ENCODE measurements at regions not wholly inside any gene's neighbourhood (a gene's known extent, or its start where the extent isn't known, plus 50 kb on each side); places are given as distances from the start of the nearest gene placed in this dataset.

GRCh38 chr5:35345222-35345621 lies 114.9 kb upstream of the PRLR start:
- no peak for TF ChIP-seq CTCF (IDR thresholded peaks at IDR 0.05)
- Histone ChIP-seq H3K4me1 (ENCODE audit: control insufficient read depth, insufficient read depth, low read length) (no peaks in the 10 kb centered on the region), H3K36me3 (ENCODE audit: control insufficient read depth, insufficient read depth, low read length) (no peaks in the 10 kb centered on the region), H3K27ac (ENCODE audit: low read length) (no peak overlapping the region), H3K9me3 (ENCODE audit: control insufficient read depth, insufficient read depth, low read length) (no peaks in the 10 kb centered on the region), H3K4me3 (ENCODE audit: low read length) (no peak overlapping the region), H3K27me3 (ENCODE audit: control insufficient read depth, insufficient read depth, low read length) (no peaks in the 10 kb centered on the region)
- DNase-seq: no peak
- peaks cover 2 to 8% of the 10 kb centered on the region in 2 donors for H3K9me3 Mint-ChIP-seq
- H3K27me3 Mint-ChIP-seq (ENCODE audit: low read depth in 2 of 2): no peaks in the 10 kb centered on the region
- no peaks in the 10 kb centered on the region for H3K36me3 Mint-ChIP-seq
- no peaks in the 10 kb centered on the region for H3K4me1 Mint-ChIP-seq
- 95% methylated on average over 1 of the region's 1 CpG for WGBS (ENCODE audit: insufficient coverage)
- ATAC-seq: no peak
- H3K4me3 Mint-ChIP-seq: no peak overlapping the region
- intact Hi-C loops (cut with micrococcal nuclease): no loop called here
- no peak overlapping the region for H3K27ac Mint-ChIP-seq

DNA sequence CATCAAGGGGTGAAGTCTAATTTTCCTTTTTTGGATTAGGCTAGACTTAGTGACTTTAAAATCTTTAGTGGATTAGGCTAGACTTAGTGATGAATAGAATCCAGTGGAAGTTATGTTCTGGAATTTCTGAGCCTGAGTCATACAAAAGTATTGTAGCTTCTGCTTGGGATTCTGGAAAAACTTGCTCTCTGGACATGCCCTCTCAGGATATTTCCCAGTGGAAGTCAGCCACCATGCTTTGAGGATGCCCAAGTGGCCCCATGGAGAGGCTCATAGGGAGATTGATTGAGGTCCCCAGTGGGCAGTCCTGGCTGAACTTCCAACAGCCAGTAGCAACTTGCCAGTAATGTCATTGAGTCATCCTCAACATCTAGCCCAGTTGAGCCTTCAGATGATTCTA lies 112.4 kb upstream of the PRLR start:
- DNase-seq (no peak), ATAC-seq (no peak)
- Mint-ChIP-seq H3K4me3 (no peak overlapping the region), H3K27me3 (ENCODE audit: low read depth in 2 of 2) (no peaks in the 10 kb centered on the region), H3K36me3 (no peaks in the 10 kb centered on the region), H3K9me3 (peaks cover 2 to 8% of the 10 kb centered on the region in 2 donors), H3K27ac (no peak overlapping the region), H3K4me1 (no peaks in the 10 kb centered on the region)
- Histone ChIP-seq H3K27me3 (ENCODE audit: control insufficient read depth, insufficient read depth, low read length) (no peaks in the 10 kb centered on the region), H3K9me3 (ENCODE audit: control insufficient read depth, insufficient read depth, low read length) (no peaks in the 10 kb centered on the region), H3K27ac (ENCODE audit: low read length) (no peak overlapping the region), H3K36me3 (ENCODE audit: control insufficient read depth, insufficient read depth, low read length) (no peaks in the 10 kb centered on the region), H3K4me3 (ENCODE audit: low read length) (no peak overlapping the region), H3K4me1 (ENCODE audit: control insufficient read depth, insufficient read depth, low read length) (no peaks in the 10 kb centered on the region)
- no peak for TF ChIP-seq CTCF (IDR thresholded peaks at IDR 0.05)
- intact Hi-C loops (cut with micrococcal nuclease): no loop called here

- H3K4me3 Mint-ChIP-seq: no peak overlapping the region
- Histone ChIP-seq H3K4me1 (ENCODE audit: control insufficient read depth, insufficient read depth, low read length) (no peaks in the 10 kb centered on the region), H3K27me3 (ENCODE audit: control insufficient read depth, insufficient read depth, low read length) (no peaks in the 10 kb centered on the region), H3K4me3 (ENCODE audit: low read length) (no peak overlapping the region), H3K36me3 (ENCODE audit: control insufficient read depth, insufficient read depth, low read length) (no peaks in the 10 kb centered on the region), H3K27ac (ENCODE audit: low read length) (no peak overlapping the region), H3K9me3 (ENCODE audit: control insufficient read depth, insufficient read depth, low read length) (no peaks in the 10 kb centered on the region)
- WGBS (ENCODE audit: insufficient coverage): 86% methylated on average over 1 of the region's 1 CpG
- intact Hi-C loops (cut with micrococcal nuclease): no loop called here
- no peaks in the 10 kb centered on the region for H3K36me3 Mint-ChIP-seq
- peaks cover 2 to 4% of the 10 kb centered on the region in 2 donors for H3K9me3 Mint-ChIP-seq
- TF ChIP-seq CTCF (IDR thresholded peaks at IDR 0.05): no peak
- H3K27me3 Mint-ChIP-seq (ENCODE audit: low read depth in 2 of 2): no peaks in the 10 kb centered on the region
- ATAC-seq: no peak
- no peak for DNase-seq
- H3K4me1 Mint-ChIP-seq: no peaks in the 10 kb centered on the region
- no peak overlapping the region for H3K27ac Mint-ChIP-seq
Observed at GRCh38 chr5:35341189-35341588, 110.9 kb upstream of the PRLR start.

DNA sequence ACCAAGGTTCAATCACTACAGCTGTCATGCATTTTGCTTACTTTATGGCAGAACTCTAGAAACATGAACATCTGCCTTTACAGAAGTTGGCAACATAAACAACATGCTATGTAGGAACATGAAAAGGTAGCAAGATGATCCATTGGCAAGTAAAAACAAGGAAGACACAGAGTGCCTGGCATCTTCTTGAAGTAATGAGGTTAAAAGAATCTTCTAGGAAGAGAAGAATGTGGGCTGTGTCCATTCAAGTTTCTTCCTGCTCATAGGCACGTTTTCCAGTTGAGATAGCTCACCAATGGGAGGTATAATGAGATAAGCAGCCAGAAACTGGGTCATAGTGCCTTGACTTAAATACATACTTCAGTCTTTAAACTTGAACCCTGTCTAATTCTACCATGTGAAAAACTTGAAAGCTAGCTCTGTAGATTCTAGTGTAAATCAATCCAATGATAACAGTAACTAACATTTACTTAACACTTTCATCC lies 109.4 kb upstream of the PRLR start:
- no peak overlapping the region for H3K27ac ChIP-seq (ENCODE audit: low read length)
- no peaks in the 10 kb centered on the region for H3K36me3 Mint-ChIP-seq
- H3K4me3 ChIP-seq (ENCODE audit: low read length): no peak overlapping the region
- peaks cover 2 to 5% of the 10 kb centered on the region in 2 donors for H3K9me3 Mint-ChIP-seq
- 58% methylated on average over 1 of the region's 1 CpG for WGBS (ENCODE audit: insufficient coverage)
- no peak for TF ChIP-seq CTCF (IDR thresholded peaks at IDR 0.05)
- intact Hi-C loops (cut with micrococcal nuclease): no loop called here
- no peak for ATAC-seq
- H3K9me3 ChIP-seq (ENCODE audit: control insufficient read depth, insufficient read depth, low read length): no peaks in the 10 kb centered on the region
- no peaks in the 10 kb centered on the region for H3K4me1 ChIP-seq (ENCODE audit: control insufficient read depth, insufficient read depth, low read length)
- DNase-seq: no peak
- H3K27me3 Mint-ChIP-seq (ENCODE audit: low read depth in 2 of 2): no peaks in the 10 kb centered on the region
- no peaks in the 10 kb centered on the region for H3K4me1 Mint-ChIP-seq
- no peaks in the 10 kb centered on the region for H3K36me3 ChIP-seq (ENCODE audit: control insufficient read depth, insufficient read depth, low read length)
- H3K27ac Mint-ChIP-seq: no peak overlapping the region
- no peak overlapping the region for H3K4me3 Mint-ChIP-seq
- no peaks in the 10 kb centered on the region for H3K27me3 ChIP-seq (ENCODE audit: control insufficient read depth, insufficient read depth, low read length)

Measured in natural killer cell (primary cell).